CD4-positive, alpha-beta T cell treated with Interleukin-1 beta for 1 hour (primary cell): ENCODE measurements at regions not wholly inside any gene's neighbourhood (a gene's known extent, or its start where the extent isn't known, plus 50 kb on each side); places are given as distances from the start of the nearest gene placed in this dataset.
"Not testable (repeated sequence)": the region's sequence is repeated elsewhere in the genome, so short reads cannot be mapped to it uniquely, and the experiment has no call there.

Experiments
- DNase-seq, 2 donors: peaks; one replicate each; pipeline ENCODE4 v3.0.0-alpha.2; 2020 to 2022

DNA sequence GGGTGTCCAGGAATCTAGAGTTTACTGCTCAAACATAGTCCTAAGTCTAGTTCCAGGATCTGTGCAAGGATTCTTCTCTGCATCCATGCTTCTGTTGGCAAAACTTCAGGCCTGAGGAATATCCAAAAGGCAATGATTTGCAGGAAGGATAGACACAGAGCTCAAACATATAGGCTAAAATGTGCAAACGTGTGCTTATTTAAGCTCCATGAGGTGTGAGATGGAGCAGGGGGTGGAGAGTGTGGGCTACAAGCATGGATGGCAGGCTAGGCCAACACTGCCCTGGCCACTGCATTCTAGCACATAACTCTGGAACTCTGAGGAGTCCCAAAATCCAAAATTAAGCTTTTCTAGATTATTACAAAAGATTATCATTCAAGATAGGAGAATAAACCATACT is 301.1 kb downstream of the PAX3 start:
- no peak for DNase-seq

DNA sequence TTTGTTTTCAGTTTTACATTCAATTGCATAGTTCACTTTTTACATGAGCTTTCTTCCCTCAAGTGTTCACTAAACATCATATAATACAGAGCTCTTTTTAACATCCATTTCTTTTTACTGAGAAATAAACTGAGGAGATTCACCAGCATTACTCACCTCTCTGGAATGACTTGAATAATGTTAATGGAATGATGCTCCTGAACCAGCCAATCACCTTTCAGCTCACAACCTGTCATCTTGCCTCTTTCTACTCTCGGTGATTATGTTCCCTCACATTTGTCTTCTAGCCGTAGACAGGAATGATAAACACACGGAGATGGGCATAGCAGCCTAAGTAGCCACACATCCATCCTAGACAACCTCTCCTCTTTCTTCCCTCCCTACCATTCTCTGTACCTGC is 301.7 kb downstream of the PAX3 start:
- DNase-seq = no peak

DNA sequence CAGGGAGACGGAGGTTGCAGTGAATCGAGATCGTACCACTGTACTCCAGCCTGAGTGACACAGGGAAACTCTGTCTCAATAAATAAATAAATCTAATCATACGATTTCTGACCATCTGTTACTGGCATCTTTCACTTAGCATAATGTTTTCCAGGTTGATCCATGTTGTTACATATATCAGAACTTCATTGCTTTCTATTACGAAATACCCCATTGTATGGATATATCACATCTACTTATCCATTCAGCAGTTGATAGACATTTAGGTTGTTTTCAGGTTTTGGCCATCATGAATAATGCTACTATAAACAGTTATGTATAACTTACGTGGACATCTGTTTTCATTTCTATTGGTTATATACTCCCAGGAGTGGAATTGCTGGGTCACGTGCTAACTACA is 303.9 kb downstream of the PAX3 start:
- DNase-seq = no peak

DNA sequence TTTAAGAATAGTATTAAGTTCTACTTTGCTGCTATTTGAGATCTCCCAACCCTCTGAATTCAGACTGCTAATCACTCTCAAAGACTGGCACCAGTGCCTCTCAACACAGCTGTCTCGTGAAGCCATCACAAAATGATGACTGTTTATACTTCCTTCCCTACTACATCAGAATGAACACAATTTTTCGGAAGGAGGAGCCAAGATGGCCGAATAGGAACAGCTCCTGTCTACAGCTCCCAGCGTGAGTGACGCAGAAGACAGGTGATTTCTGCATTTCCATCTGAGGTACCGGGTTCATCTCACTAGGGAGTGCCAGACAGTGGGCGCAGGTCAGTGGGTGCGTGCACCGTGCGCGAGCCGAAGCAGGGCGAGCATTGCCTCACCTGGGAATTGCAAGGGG is 314.4 kb downstream of the PAX3 start:
- DNase-seq = not testable (repeated sequence)

- DNase-seq = no peak
These were observed 316.8 kb downstream of the PAX3 start for GRCh38 chr2:221981912-221982470.

DNA sequence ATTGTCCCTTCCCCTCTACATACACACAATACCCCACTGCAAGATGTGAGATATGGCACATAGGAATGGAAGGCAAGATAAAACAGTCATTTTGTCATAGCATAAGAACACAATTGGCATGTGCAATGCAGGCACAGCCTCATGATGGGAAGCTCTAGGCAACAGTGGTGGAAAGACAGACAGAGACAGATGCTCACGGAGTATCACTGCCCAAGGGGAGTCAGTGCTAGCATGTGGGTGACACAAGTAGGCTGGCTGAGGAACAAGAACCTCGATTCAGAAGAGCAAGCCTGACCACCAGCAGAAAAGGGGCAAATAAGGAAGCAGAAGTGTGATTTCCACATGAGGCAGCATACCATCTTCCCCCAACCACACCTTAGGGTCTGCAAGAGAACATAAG is 323.6 kb downstream of the PAX3 start:
- DNase-seq = no peak

GRCh38 chr2:221973902-221974301 is 324.9 kb downstream of the PAX3 start:
- DNase-seq = no peak

- DNase-seq = no peak
These were observed 325.3 kb downstream of the PAX3 start for GRCh38 chr2:221973502-221973901.

- no peak for DNase-seq
These were observed 325.9 kb downstream of the PAX3 start for GRCh38 chr2:221972813-221973478.

DNA sequence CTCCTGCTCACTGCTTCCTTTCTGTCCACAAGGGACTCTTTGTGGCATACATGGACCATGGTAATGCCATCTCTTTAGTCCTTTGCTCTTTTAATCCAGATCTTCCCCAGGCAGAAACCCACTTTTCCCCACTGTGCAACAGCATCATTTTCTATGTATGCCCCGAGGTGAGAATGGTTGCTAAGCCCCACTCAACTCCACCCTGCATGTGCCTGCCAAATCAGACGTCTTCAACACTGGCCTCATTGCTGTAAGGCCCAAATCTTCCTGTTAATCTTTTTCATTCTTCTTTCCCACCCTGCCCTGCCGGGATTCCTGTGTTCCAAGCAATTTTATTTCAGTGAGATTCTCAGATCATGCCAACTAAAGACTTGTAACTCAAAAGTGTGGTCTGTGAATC is 328.4 kb downstream of the PAX3 start:
- no peak for DNase-seq

DNA sequence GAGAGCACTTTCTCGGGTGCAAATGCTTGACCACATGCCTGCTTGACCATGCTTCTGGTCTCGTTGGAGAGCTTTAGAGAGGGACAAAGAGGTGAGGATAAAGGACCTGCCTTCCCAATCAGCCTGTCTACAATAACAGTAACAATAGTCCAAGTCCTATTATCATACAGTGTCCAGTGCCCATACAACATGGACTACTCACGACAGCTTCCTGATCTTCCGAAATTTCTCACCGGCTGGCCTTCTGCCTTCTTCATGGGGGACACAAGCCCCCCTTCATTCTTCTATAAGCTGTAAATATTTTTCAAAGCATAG is 329.0 kb downstream of the PAX3 start:
- DNase-seq = no peak

GRCh38 chr2:221969087-221969829 is 329.5 kb downstream of the PAX3 start:
- peak in 1 of 2 donors; percentile 13 for DNase-seq

- DNase-seq = no peak
These were observed 336.6 kb downstream of the PAX3 start for GRCh38 chr2:221962186-221962585.

DNA sequence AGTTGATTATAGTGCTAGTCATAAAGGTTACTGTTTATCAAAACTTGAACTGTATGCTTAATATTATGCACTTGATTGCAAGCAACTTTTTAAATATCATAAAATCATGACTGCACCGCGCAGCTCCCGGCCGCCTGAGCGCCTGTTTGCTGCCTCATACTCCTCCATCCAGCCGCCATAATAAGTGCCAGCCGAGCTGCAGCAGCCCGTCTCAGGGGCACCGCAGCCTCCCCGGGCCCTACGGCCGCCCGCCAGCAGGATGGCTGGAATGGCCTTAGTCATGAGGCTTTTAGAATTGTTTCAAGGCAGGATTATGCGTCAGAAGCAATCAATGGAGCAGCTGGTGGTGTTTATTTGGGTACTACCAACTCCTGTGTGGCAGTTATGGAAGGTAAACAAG is 337.2 kb downstream of the PAX3 start:
- DNase-seq = no peak

- no peak for DNase-seq
These were observed 340.6 kb downstream of the PAX3 start for GRCh38 chr2:221958224-221958623.

DNA sequence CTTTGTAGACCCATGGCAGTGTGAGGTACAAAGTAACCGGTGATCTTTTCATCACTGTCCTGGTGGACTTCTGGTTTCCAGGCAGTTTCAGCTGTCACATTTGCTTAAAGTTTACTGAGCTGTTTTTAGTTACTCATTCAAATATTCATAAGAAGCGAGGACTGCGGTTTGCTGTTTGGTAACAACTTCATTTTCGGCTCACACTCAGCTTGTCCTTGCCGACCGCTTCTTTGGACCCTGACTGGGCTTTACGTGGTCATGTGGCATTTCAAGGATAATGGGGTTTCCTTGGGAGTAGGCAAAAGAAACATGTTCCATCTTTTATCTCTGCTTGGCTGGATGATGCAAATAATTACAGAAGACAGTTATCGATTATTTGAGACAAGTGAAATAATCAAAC is 350.7 kb downstream of the PAX3 start:
- no peak for DNase-seq

DNA sequence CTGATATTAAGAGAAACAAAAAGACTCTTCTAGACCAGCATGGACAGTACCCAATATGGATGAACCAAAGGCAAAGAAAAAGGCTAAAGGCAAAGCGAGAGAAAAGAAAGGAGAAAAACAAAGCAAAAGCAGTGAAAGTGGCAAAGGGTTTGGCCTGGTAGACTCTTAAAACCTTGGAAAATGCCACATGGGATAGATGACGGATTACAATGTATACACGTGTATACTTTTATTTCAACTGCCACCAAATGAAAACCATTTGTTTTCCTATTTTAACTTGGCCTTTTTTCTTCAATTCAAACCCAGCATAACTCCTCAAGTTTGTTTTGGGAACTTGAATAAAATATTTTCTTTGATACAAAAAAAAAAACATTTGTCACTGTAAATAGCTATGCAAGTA is 354.3 kb downstream of the PAX3 start:
- DNase-seq = not testable (repeated sequence)

DNA sequence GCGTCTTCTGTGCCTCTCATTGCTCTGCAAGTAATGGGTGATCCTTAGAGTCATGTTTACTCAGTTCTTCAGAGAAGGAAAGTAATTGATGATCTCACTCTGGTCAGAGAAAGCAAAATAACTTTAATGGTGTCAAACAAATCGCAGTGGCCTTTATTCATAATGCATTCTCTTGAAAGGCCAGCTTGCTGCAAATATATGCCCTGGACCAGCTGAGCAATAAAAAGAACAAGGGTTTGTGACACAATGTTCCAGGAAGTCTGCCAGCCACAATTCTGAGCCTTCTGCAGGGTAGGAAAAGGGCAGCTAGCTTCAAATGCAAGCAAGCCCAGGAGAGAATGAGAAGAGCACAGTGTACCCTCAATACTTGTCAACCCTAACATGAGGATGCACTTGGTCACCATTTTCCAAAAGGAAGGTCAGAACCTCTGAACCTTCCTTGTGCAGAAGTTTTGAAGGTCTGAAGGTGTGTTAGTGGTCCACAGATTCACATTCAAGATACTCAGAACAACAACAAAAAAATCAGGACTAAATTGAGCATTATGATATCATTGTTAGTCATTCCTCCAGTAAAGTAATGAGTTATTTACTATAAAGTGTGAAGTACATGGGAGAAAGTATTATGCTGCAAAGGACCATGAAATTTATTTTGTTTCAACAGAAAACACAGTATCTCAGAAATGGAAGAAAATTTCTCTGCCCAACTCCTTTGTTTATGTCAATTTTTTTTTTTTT is 355.6 kb downstream of the PAX3 start:
- no peak for DNase-seq

- no peak for DNase-seq
These were observed 359.3 kb upstream of the EPHA4 start for GRCh38 chr2:221931251-221931991.

DNA sequence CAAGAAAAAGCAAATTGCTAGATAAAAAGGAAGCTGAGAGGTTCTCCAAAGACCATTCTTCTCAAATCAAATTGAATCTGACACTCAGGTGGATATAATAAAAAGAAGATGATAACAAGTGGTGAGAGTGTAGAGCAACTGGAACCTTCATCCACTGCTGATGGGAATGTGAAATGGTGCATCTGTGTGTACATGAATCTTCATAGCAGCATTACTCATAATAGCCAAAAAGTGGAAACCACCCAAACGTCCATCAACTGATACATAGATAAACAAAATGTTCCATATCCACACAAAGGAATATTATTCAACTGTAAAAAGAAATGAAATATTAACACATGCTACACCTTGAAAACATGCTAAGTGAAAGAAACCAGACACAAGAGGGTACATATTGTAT is 357.2 kb upstream of the EPHA4 start:
- no peak for DNase-seq

GRCh38 chr2:221926327-221926726 is 354.2 kb upstream of the EPHA4 start:
- no peak for DNase-seq

GRCh38 chr2:221924576-221924975 is 352.5 kb upstream of the EPHA4 start:
- DNase-seq = no peak

DNA sequence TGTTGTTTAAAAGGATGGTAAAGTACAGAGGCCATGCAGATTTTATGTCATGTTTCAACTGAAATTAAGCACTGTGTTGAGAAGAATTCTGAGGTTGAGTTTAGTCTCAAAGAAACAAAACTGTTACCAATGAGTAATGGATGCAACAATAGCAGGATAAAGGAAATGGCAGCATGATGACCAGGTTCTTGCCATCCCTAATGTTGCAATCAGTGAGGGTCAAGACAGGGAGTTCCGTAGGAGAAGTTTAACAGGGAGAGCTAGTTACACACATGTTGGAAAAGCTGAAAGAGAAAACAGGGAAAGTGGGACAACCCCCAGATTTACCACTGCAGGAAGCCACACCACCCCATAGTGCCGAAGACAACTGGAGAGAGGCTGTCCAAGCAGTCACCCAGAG is 343.8 kb upstream of the EPHA4 start:
- no peak for DNase-seq
